ENCODE measurements at regions not wholly inside any gene's neighbourhood (a gene's known extent, or its start where the extent isn't known, plus 50 kb on each side); places are given as distances from the start of the nearest gene placed in this dataset.

- TF ChIP-seq CTCF (conservative IDR thresholded peaks at IDR 0.05; ENCODE audit: low read length), result no peak
- no peak for TF ChIP-seq EZH2phosphoT487 (IDR thresholded peaks at IDR 0.05; ENCODE audit: borderline replicate concordance, low read depth, low read length)
These were observed 255.0 kb downstream of the DTWD2 start for GRCh38 chr5:118733394-118733793.
